H7 (cell line): ENCODE measurements at regions not wholly inside any gene's neighbourhood (a gene's known extent, or its start where the extent isn't known, plus 50 kb on each side); places are given as distances from the start of the nearest gene placed in this dataset.

Source experiments
- DNase-seq: peaks from one replicate; pipeline ENCODE4 v3.0.0; 2012
- H3K27me3 ChIP-seq: 2 replicates; pipeline ENCODE4 v1.6.0; 2011; ENCODE audit warnings: mild to moderate bottlenecking, low read length; ENCODE audit not compliant: control insufficient read depth, insufficient read depth
- H3K36me3 ChIP-seq: replicated peaks from 2 replicates; pipeline ENCODE4 v1.5.1; 2011; ENCODE audit warnings: low read length; ENCODE audit not compliant: control insufficient read depth, insufficient read depth
- H3K4me3 ChIP-seq: 2 replicates; pipeline ENCODE4 v1.5.1; 2011; ENCODE audit warnings: low read depth, mild to moderate bottlenecking, control low read depth, low read length, moderate library complexity; ENCODE audit not compliant: insufficient read depth

GRCh38 chr21:38742580-38743260 is 63.0 kb upstream of the ETS2 start:
- Histone ChIP-seq H3K4me3 (no peak overlapping the region), H3K36me3 (no peaks in the 10 kb centered on the region)
- DNase-seq, result no peak

GRCh38 chr21:38743772-38744529 is 61.8 kb upstream of the ETS2 start:
- no peaks in the 10 kb centered on the region for H3K36me3 ChIP-seq
- DNase-seq, result no peak

More at GRCh38 chr21:38742580-38743260, 63.0 kb upstream of the ETS2 start:
- no peaks in the 10 kb centered on the region for H3K27me3 ChIP-seq

GRCh38 chr21:38744861-38745260 is 60.9 kb upstream of the ETS2 start:
- no peaks in the 10 kb centered on the region for H3K36me3 ChIP-seq
- no peak overlapping the region for H3K4me3 ChIP-seq
- no peaks in the 10 kb centered on the region for H3K27me3 ChIP-seq
- DNase-seq, result no peak

More at GRCh38 chr21:38743772-38744529, 61.8 kb upstream of the ETS2 start:
- Histone ChIP-seq H3K27me3 (no peaks in the 10 kb centered on the region), H3K4me3 (no peak overlapping the region)

GRCh38 chr21:38747810-38748209 is 57.9 kb upstream of the ETS2 start:
- Histone ChIP-seq H3K4me3 (no peak overlapping the region), H3K27me3 (no peaks in the 10 kb centered on the region), H3K36me3 (no peaks in the 10 kb centered on the region)
- DNase-seq, result no peak

GRCh38 chr21:38751379-38752050 is 54.2 kb upstream of the ETS2 start:
- Histone ChIP-seq H3K36me3 (no peaks in the 10 kb centered on the region), H3K4me3 (no peak overlapping the region)
- no peak for DNase-seq

GRCh38 chr21:38752051-38752505 is 53.7 kb upstream of the ETS2 start:
- Histone ChIP-seq H3K27me3 (no peaks in the 10 kb centered on the region), H3K4me3 (no peak overlapping the region), H3K36me3 (no peaks in the 10 kb centered on the region)
- no peak for DNase-seq

More at GRCh38 chr21:38751379-38752050, 54.2 kb upstream of the ETS2 start:
- no peaks in the 10 kb centered on the region for H3K27me3 ChIP-seq

- H3K36me3 ChIP-seq, result no peaks in the 10 kb centered on the region
- H3K4me3 ChIP-seq, result no peak overlapping the region
- no peak for DNase-seq
- H3K27me3 ChIP-seq, result no peaks in the 10 kb centered on the region
Measured at GRCh38 chr21:38753114-38753513, 52.6 kb upstream of the ETS2 start.

- no peaks in the 10 kb centered on the region for H3K27me3 ChIP-seq
Measured at GRCh38 chr21:38753557-38753971, 52.2 kb upstream of the ETS2 start.

More at GRCh38 chr21:38753557-38753971, 52.2 kb upstream of the ETS2 start:
- no peak for DNase-seq
- H3K36me3 ChIP-seq, result no peaks in the 10 kb centered on the region
- H3K4me3 ChIP-seq, result no peak overlapping the region
